K562 (cell line): ENCODE measurements at regions not wholly inside any gene's neighbourhood (a gene's known extent, or its start where the extent isn't known, plus 50 kb on each side); places are given as distances from the start of the nearest gene placed in this dataset.

Experiments
- ARNT ChIP-seq, 2 experiments: fragments of 450-650 bp; IDR thresholded peaks; 2 replicates each; pipeline ENCODE4 v1.6.1; 2016; ENCODE audit warnings: mild to moderate bottlenecking in 1 of 2
- CBX3 ChIP-seq, 2 experiments: IDR thresholded peaks; 1 replicate in 1 of 2; 2 replicates in 1 of 2; pipeline ENCODE4 v1.6.1; 2012; ENCODE audit warnings: inconsistent platforms in 2 of 2, low read length in 2 of 2, borderline replicate concordance in 1 of 2, control low read depth in 1 of 2
- CBX5 ChIP-seq: IDR thresholded peaks from 2 replicates; pipeline ENCODE4 v1.6.1; 2014; ENCODE audit warnings: low read depth, borderline replicate concordance
- E2F6 ChIP-seq, 2 experiments: IDR thresholded peaks; 2 replicates each; pipeline ENCODE4 v1.6.1; 2011; ENCODE audit warnings: borderline replicate concordance in 1 of 2, control low read depth in 1 of 2, low read depth in 1 of 2, low read length in 1 of 2, mild to moderate bottlenecking in 1 of 2, mixed read lengths in 1 of 2, moderate library complexity in 1 of 2; ENCODE audit not compliant: insufficient read depth in 1 of 2, insufficient read length in 1 of 2, poor library complexity in 1 of 2, severe bottlenecking in 1 of 2; ENCODE audit errors: extremely low read depth in 1 of 2
- EGR1 ChIP-seq: fragments of 450-650 bp; conservative IDR thresholded peaks from 2 replicates; pipeline ENCODE4 v1.6.1; 2017; ENCODE audit warnings: mild to moderate bottlenecking
- HCFC1 ChIP-seq: IDR thresholded peaks from 2 replicates; pipeline ENCODE4 v1.6.1; 2012; ENCODE audit warnings: low read depth, low read length, improper control_type of control experiment
- HDAC2 ChIP-seq: fragments of 450-650 bp; IDR thresholded peaks from 2 replicates; pipeline ENCODE4 v1.6.1; 2016; ENCODE audit warnings: mild to moderate bottlenecking
- SP1 ChIP-seq: sonication (generic); formaldehyde crosslinking; IDR thresholded peaks from 2 replicates; pipeline ENCODE4 v1.8.1; 2022; ENCODE audit warnings: mild to moderate bottlenecking, missing genetic modification reagents
- SPI1 ChIP-seq: IDR thresholded peaks from 2 replicates; pipeline ENCODE4 v1.6.1; 2011; ENCODE audit warnings: low read depth, low read length, control low read depth, borderline replicate concordance
- SREBF2 ChIP-seq: sonication (generic); formaldehyde crosslinking; IDR thresholded peaks from 2 replicates; pipeline ENCODE4 v1.4.0; 2020; ENCODE audit warnings: mild to moderate bottlenecking, missing genetic modification reagents
- TCFL5 ChIP-seq: fragments of 250-450 bp; sonication (Bioruptor Pico); conservative IDR thresholded peaks from 2 replicates; pipeline ENCODE4 v1.6.1; 2021; ENCODE audit warnings: mild to moderate bottlenecking, moderate library complexity, matching md5 sums
- ZKSCAN8 ChIP-seq: fragments of 200-800 bp; sonication (Bioruptor generic); IDR thresholded peaks from 2 replicates; pipeline ENCODE4 v1.6.1; 2016; ENCODE audit warnings: missing genetic modification characterization, missing compliant biosample characterization
- ZNF263 ChIP-seq: sonication (generic); formaldehyde crosslinking; IDR thresholded peaks from 2 replicates; pipeline ENCODE4 v1.8.0; 2022; ENCODE audit warnings: mild to moderate bottlenecking, missing genetic modification reagents, borderline replicate concordance

GRCh38 chr3:124519591-124520194, 210.6 kb upstream of the UMPS start:
- TF ChIP-seq ZKSCAN8, result no peak
- TF ChIP-seq E2F6 (IDR thresholded peaks at IDR 0.05; ENCODE audit: borderline replicate concordance in 1 of 2, extremely low read depth in 1 of 2, insufficient read depth in 1 of 2, insufficient read length in 1 of 2, low read depth in 1 of 2, low read length in 1 of 2, poor library complexity in 1 of 2, severe bottlenecking in 1 of 2), result no peak
- TF ChIP-seq CBX3 (IDR thresholded peaks at IDR 0.05; ENCODE audit: borderline replicate concordance in 1 of 2, low read length in 2 of 2), result no peak
- no peak for TF ChIP-seq HDAC2
- no peak for TF ChIP-seq SP1 (CRISPR knock-in tag)
- TF ChIP-seq ZNF263 (CRISPR knock-in tag), result no peak
- no peak for TF ChIP-seq HCFC1
- TF ChIP-seq ARNT (IDR thresholded peaks at IDR 0.05), result no peak
- no peak for TF ChIP-seq SPI1
- no peak for TF ChIP-seq TCFL5
- no peak for TF ChIP-seq SREBF2 (CRISPR knock-in tag)
- no peak for TF ChIP-seq EGR1
- TF ChIP-seq CBX5, result no peak
